ENCODE measurements at regions not wholly inside any gene's neighbourhood (a gene's known extent, or its start where the extent isn't known, plus 50 kb on each side); places are given as distances from the start of the nearest gene placed in this dataset.

DNA sequence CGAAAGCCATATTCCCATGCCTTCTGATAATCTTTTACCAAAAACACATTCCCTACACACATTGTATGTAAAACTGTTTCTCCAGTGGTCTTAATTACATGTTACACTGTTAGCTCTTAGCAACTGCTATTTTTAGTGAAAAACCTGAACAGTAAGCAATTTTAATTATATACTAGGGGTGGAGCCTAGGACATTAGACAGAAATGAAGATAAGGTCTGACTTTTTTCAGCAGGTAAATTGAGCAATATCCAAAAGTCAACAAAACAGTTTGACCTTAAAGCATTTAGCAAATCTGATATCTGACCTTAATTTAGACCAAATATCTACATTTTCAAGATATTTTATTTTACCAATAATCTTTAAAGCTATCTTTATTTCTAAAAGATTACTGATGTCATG lies 60.2 kb downstream of the PDE6H start:
- no peak for DNase-seq

DNA sequence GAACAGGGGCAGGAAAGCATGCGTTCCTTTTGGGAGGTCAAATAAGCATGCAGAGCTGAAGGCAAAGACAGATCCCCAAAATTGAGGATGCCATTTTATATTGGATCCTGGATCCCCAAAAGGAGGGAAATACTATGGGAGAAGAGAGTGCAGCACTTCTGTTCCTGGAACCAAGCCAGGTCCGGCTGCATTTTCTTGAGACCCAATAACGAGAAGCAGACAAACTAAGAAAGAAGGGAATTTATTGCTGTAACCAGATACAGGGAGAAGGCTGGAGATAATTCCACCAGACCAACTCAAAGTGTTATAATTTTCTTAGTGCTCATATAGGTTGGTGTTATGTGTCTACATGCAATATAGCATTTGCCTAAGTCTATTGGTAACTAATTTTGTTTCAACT lies 60.8 kb downstream of the PDE6H start:
- DNase-seq = no peak

DNA sequence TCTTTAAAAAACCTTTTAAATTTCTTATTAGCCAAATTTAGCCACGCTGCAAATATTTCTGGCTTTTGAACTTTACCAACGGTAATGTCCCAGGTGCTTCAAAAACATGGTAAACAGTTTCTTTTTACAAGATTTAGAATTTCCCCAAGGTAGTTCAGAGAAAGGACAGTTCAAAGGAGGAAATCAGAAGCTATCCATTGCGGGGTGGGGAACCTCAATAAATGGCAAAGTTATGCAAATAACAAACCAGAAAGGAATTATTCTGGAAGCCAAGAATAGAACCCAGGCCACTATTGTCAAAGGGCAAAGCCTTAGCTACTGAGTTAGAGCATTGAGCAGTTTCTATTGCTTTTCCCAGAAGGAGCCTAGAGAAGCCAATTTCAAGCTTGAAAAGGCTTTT lies 62.3 kb downstream of the PDE6H start:
- no peak for DNase-seq

DNA sequence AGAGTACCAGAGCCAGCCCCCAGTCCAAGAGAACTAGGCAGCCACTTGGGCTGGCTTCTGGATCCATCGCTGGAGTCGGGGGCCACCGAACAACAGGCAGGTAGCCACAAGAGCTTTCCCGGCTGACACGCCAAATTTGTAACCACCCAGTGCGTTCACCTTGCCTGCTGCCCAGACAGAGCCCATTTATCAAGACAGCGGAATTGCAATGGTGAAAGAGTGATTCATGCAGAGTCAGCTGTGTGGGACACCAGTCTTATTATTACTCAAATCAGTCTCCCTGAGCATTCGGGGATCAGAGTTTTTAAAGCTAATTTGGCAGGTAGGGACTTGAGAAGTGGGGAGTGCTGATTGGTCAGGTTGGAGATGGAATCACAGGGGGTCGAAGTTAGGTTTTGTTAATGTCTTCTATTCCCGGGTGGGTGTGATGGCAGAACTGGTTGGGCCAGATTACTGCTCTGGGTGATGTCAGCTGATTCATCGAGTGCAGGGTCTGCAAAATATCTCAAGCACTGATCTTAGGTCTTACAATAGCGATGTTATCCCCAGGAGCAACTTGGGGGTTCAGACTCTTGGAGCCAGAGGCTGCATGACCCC lies 64.3 kb downstream of the PDE6H start:
- DNase-seq = no peak

DNA sequence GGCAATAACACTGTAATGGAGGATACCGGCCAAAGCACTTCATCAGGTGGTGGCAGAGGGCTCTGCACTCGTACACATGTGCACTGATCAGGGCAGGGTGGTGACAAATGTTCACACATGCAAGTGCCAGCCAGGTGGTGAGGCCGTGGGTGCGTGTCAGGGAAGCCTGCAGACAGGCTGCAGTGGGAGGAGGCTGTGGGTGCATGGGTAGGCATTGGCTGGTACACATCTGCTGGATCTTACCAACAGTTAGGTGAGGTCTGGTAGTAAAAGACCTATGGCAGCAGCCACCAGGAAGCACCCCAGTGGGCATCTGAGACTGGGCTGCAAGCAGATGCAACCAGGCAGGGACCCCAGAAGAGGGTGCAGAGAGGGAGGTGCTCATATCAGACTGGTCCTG lies 65.3 kb downstream of the PDE6H start:
- DNase-seq = no peak

DNA sequence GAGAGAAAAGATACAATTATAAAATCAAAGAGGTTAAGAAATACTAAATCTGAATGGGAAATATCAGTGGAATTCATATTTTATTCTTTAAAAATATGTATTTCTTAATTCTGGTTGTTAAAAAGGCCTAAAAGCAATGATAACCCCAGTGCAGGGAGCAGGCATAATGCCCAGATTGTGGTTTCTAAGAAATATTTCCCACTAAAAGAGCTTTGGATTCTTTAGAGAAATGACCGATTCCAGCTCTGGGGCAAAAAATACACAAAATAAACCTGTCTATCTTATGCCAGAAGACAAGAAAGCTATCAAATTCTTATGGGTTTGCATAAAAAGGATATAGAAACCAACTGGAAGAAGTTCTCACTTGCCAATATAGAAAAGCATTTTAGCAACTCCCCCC lies 71.6 kb downstream of the PDE6H start:
- no peak for DNase-seq

DNA sequence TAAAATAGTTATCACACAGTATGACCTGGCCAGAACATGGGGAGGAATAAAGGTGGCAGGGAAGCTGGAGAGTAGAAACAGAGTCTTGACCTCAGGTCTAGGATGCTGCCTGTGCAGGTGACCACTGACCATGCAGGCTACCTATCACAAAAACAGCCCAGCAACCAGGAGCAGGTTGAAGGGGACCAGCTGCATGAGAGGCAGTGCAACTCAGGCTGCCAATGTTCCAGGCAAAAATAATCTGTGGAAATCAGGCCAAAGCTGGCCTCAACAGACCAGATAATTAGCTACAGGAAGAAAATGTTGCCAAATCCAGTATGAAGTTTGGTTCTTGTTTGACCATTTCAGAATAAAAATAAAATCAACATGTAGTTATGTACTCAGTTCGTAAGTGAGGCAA lies 72.6 kb downstream of the PDE6H start:
- DNase-seq = no peak

DNA sequence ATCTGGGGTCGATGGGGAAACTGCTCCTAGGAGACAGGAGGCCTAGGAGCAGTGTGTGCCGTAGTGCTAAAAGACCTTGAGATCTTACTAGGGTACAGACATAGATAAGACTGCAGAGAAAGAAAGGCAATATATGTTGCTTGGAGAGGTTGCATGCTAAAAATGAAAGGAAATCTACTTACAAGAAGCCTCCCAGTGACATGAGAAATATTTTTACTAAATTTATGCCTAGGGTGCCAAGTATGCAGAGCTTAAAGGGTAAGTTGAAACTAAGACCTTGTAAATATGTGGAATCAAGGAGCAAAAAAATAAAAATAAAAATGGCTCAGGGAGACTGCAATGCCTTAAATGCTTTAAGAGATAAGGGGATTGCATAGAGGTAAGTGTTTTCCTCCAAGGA lies 74.8 kb downstream of the PDE6H start:
- no peak for DNase-seq

DNA sequence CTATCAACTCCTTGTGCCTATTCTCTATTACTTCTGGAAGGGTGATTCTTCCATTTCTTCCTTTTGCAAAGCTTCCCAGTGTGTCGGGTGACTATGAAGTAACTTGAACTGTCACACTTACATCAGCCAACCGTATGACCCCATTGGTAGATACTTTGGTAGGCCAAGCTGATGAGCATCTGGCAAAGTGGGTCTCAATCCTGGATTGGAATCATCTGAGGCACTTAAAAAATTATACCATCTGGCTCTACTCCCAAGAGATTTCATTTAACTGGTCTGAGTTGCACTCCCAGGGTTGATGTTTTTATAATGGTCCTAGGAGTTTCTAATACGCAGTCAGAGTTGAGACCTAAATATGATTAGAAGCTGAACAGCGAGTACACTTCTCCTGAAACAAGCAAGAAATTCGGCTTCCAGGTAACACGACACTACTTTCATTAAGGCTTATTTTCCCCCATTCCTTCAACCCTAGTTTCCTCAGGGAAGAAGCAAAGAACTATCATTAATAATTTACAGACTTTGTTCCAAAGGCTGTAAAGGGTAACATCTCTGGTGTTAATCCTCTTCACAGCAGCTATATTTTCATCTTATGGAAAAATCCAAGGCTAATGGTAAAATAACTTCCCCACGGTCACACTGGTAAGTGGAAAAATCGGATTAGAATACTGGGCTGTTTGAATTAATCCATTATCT lies 76.8 kb downstream of the PDE6H start:
- peak; percentile 93 for DNase-seq

DNA sequence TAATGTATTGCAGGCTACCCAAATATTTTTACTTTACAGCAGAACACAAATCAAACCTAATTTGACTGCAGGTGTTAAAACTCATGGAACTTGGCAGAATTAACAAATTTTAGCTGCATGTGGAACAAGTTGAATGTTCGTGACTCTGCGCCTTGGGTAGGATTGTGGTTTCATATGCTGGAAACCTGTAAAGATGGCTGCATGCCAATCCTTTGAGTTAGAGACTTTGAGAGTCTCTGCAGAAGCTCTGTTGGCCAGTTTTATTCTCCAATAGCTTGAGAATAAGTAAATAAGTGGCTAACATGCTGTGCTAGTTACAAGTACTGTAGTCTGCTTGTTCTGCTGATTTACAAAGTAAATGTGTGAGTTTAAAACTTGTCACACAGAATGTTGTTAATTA lies 77.8 kb downstream of the PDE6H start:
- DNase-seq = peak; percentile 16

DNA sequence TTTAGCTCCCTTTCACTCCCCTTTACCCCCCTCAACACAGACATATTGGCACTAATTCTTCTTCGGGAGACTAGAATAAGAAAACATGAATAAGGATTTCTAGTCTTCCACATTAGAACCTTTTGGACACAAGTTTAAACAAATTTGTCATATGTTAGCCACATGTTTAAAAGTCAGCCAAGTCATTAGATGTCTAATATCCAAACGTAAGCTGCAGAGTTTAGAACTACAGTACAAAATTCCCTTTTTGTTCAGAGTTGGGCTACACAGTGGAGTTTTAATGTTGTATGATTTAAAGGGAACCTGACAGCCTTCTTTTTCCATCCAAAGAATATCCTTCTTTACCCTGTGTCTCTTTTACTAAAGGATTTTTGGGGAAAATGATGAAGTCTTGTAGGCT lies 79.8 kb downstream of the PDE6H start:
- DNase-seq = no peak

DNA sequence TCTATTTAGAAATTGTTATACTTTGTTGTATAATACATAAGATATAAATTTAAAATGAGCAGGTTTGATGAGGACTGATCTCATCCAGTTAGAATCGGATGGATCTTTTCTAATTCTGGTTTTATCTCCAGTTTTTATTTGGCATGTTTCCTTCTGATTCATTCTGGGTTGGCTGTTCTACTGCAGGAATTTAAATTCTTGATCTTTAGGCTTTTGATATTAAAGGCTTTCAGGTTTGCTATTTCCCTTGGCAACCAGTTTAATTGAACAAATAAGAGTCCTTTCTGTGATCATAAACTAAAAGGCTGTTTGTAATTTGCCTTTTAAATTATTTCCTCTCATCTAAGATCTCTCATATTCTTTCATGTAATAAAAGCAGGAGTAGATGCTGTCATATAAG lies 83.4 kb downstream of the PDE6H start:
- DNase-seq = no peak

All from DMS 273 treated with DMSO at 0.1 percent for 48 hours (cell line).